IMR-90 (cell line): ENCODE measurements at regions not wholly inside any gene's neighbourhood (a gene's known extent, or its start where the extent isn't known, plus 50 kb on each side); places are given as distances from the start of the nearest gene placed in this dataset.

ENCODE experiments used
- ATAC-seq: fragments of 200-7000 bp; cut with Tn5 transposase; 2 replicates; pipeline ENCODE4 v1.9.1; 2020; ENCODE audit warnings: low read depth, mild to moderate bottlenecking, moderate library complexity
- BruUV-seq: library from RNA; stranded (reverse); fragments of 400-500 nt; replicated peaks from 2 replicates; lab custom pipeline; 2021; lab: Mats Ljungman, UMichigan
- CTCF ChIA-PET: fragments of 300-600 bp; formaldehyde crosslinking; extraction: SDS; loops from one replicate; lab custom pipeline; 2021; ENCODE audit warnings: antibody characterized with exemption; lab: Yijun Ruan, JAX
- POLR2A ChIA-PET: fragments of 300-600 bp; sonication (Branson Sonifier 250); formaldehyde crosslinking; loops from one replicate; lab custom pipeline; 2022; ENCODE audit warnings: antibody characterized with exemption; ENCODE audit not compliant: unreplicated experiment; lab: Charles Lee
- DNase-seq: peaks from one replicate; pipeline ENCODE4 v3.0.0; 2013
- H2AFZ ChIP-seq: replicated peaks from 2 replicates; pipeline ENCODE3; 2013; ENCODE audit warnings: low read length, mild to moderate bottlenecking; ENCODE audit not compliant: poor library complexity
- H2AK5ac ChIP-seq: 2 replicates; pipeline ENCODE4 v1.6.1; 2013; ENCODE audit warnings: low read depth, low read length, inconsistent platforms
- H2AK9ac ChIP-seq: replicated peaks from 2 replicates; pipeline ENCODE3; 2013; ENCODE audit warnings: mild to moderate bottlenecking, low read depth, low read length, moderate library complexity; ENCODE audit not compliant: poor library complexity
- H2BK120ac ChIP-seq: 2 replicates; pipeline ENCODE4 v1.6.1; 2013; ENCODE audit warnings: low read depth, low read length, inconsistent platforms
- H2BK15ac ChIP-seq: 3 replicates; pipeline ENCODE4 v1.6.1; 2013; ENCODE audit warnings: low read depth, low read length, inconsistent platforms
- H2BK20ac ChIP-seq: 2 replicates; pipeline ENCODE4 v1.6.1; 2013; ENCODE audit warnings: low read depth, mild to moderate bottlenecking, inconsistent platforms, low read length, moderate library complexity
- H2BK5ac ChIP-seq: 2 replicates; pipeline ENCODE4 v1.6.1; 2013; ENCODE audit warnings: mild to moderate bottlenecking, low read depth, low read length, inconsistent platforms; ENCODE audit not compliant: poor library complexity, severe bottlenecking
- H3K14ac ChIP-seq: replicated peaks from 2 replicates; pipeline ENCODE4 v1.6.1; 2013; ENCODE audit warnings: low read depth, low read length, inconsistent platforms
- H3K18ac ChIP-seq: 2 replicates; pipeline ENCODE4 v1.6.1; 2013; ENCODE audit warnings: low read depth, low read length, control low read depth
- H3K23ac ChIP-seq: 2 replicates; pipeline ENCODE4 v1.6.1; 2013; ENCODE audit warnings: low read depth, low read length, inconsistent platforms
- H3K27ac ChIP-seq: 2 replicates; pipeline ENCODE4 v1.5.1; 2013; ENCODE audit warnings: mild to moderate bottlenecking, control low read depth, low read length; ENCODE audit not compliant: insufficient read depth
- H3K27me3 ChIP-seq: 2 replicates; pipeline ENCODE4 v1.6.1; 2013; ENCODE audit warnings: low read length; ENCODE audit not compliant: control insufficient read depth, insufficient read depth
- H3K36me3 ChIP-seq: 2 replicates; pipeline ENCODE4 v1.6.1; 2013; ENCODE audit warnings: low read length, mixed read lengths; ENCODE audit not compliant: control insufficient read depth, insufficient read depth
- H3K4ac ChIP-seq: 2 replicates; pipeline ENCODE4 v1.6.1; 2013; ENCODE audit warnings: low read depth, low read length, inconsistent platforms
- H3K4me1 ChIP-seq: 2 replicates; pipeline ENCODE4 v1.6.1; 2013; ENCODE audit warnings: low read length, mixed read lengths; ENCODE audit not compliant: control insufficient read depth, insufficient read depth
- H3K4me2 ChIP-seq: 2 replicates; pipeline ENCODE4 v1.6.1; 2013; ENCODE audit warnings: low read depth, mild to moderate bottlenecking, control low read depth, low read length, moderate library complexity
- H3K4me3 ChIP-seq: 2 replicates; pipeline ENCODE4 v1.5.1; 2013; ENCODE audit warnings: low read depth, mild to moderate bottlenecking, control low read depth, low read length, moderate library complexity; ENCODE audit not compliant: insufficient read depth
- H3K56ac ChIP-seq: 2 replicates; pipeline ENCODE4 v1.6.1; 2013; ENCODE audit warnings: low read length, inconsistent platforms; ENCODE audit not compliant: insufficient read depth; ENCODE audit errors: extremely low read depth
- H3K79me1 ChIP-seq, 2 experiments: 2 replicates each; pipeline ENCODE4 v1.6.1; 2013; ENCODE audit warnings: low read length in 2 of 2, inconsistent platforms in 1 of 2, low read depth in 1 of 2
- H3K9ac ChIP-seq: 2 replicates; pipeline ENCODE4 v1.6.1; 2013; ENCODE audit warnings: low read depth, low read length, control low read depth
- H3K9me1 ChIP-seq: 2 replicates; pipeline ENCODE4 v1.6.1; 2013; ENCODE audit warnings: low read length, inconsistent platforms; ENCODE audit not compliant: insufficient read depth
- H3K9me3 ChIP-seq: 2 replicates; pipeline ENCODE4 v1.6.1; 2013; ENCODE audit warnings: low read length; ENCODE audit not compliant: control insufficient read depth, insufficient read depth
- H4K20me1 ChIP-seq: 2 replicates; pipeline ENCODE4 v1.6.1; 2013; ENCODE audit warnings: low read length, inconsistent platforms; ENCODE audit not compliant: insufficient read depth
- H4K5ac ChIP-seq: 2 replicates; pipeline ENCODE4 v1.6.1; 2013; ENCODE audit warnings: mild to moderate bottlenecking, low read depth, low read length, control low read depth
- H4K8ac ChIP-seq, 2 experiments: 2 replicates each; pipeline ENCODE4 v1.6.1; 2013; ENCODE audit warnings: low read depth in 2 of 2, low read length in 2 of 2, control low read depth in 1 of 2, inconsistent platforms in 1 of 2
- H4K91ac ChIP-seq: 2 replicates; pipeline ENCODE4 v1.6.1; 2013; ENCODE audit warnings: low read depth, low read length, inconsistent platforms; ENCODE audit not compliant: insufficient read depth
- CHD1 ChIP-seq: IDR thresholded peaks from 2 replicates; pipeline ENCODE4 v1.6.1; 2012; ENCODE audit warnings: low read depth, low read length, improper control_type of control experiment
- FOS ChIP-seq: fragments of 150-350 bp; IDR thresholded peaks from 2 replicates; pipeline ENCODE4 v1.6.1; 2016; ENCODE audit warnings: low read depth, low read length
- MAFK ChIP-seq: IDR thresholded peaks from 2 replicates; pipeline ENCODE4 v1.6.1; 2012; ENCODE audit warnings: low read depth, low read length, improper control_type of control experiment
- MAZ ChIP-seq: IDR thresholded peaks from 2 replicates; pipeline ENCODE4 v1.6.1; 2012; ENCODE audit warnings: low read depth, mild to moderate bottlenecking, low read length, improper control_type of control experiment, moderate library complexity, borderline replicate concordance
- MXI1 ChIP-seq: IDR thresholded peaks from 2 replicates; pipeline ENCODE4 v1.6.1; 2012; ENCODE audit warnings: low read depth, mild to moderate bottlenecking, low read length, moderate library complexity, borderline replicate concordance
- NFE2L2 ChIP-seq: fragments of 150-350 bp; IDR thresholded peaks from 2 replicates; pipeline ENCODE4 v1.6.1; 2016; ENCODE audit warnings: low read depth, mild to moderate bottlenecking, low read length
- POLR2A ChIP-seq: IDR thresholded peaks from 2 replicates; pipeline ENCODE4 v1.6.1; 2012; ENCODE audit warnings: mild to moderate bottlenecking, low read depth, low read length
- RAD21 ChIP-seq: IDR thresholded peaks from 2 replicates; pipeline ENCODE4 v1.6.1; 2012; ENCODE audit warnings: low read length, improper control_type of control experiment
- RCOR1 ChIP-seq: IDR thresholded peaks from 2 replicates; pipeline ENCODE4 v1.6.1; 2012; ENCODE audit warnings: mild to moderate bottlenecking, low read length, improper control_type of control experiment; ENCODE audit not compliant: insufficient replicate concordance
- RFX5 ChIP-seq: IDR thresholded peaks from 2 replicates; pipeline ENCODE4 v1.8.0; 2012; ENCODE audit warnings: low read depth, mild to moderate bottlenecking, low read length, moderate library complexity
- SMC3 ChIP-seq: fragments of 150-350 bp; IDR thresholded peaks from 2 replicates; pipeline ENCODE4 v1.6.1; 2016; ENCODE audit warnings: low read depth, mild to moderate bottlenecking, antibody characterized with exemption, low read length, moderate library complexity
- dilution Hi-C: fragments of 300-500 bp; cut with HindIII; formaldehyde crosslinking; loops from one replicate; pipeline ENCODE4 v1.14.3; 2018; ENCODE audit warnings: low sequenced_read_pairs; ENCODE audit not compliant: unreplicated experiment
- in situ Hi-C: fragments of 300-500 bp; cut with MboI; formaldehyde crosslinking; loops from 3 replicates; pipeline ENCODE4 v1.14.3; 2019; ENCODE audit warnings: low sequenced_read_pairs, inconsistent platforms, mixed read lengths
- intact Hi-C: fragments of 100-400 bp; cut with micrococcal nuclease; formaldehyde crosslinking; loops from 2 replicates; pipeline ENCODE4 v1.10.0; 2022
- TF ChIP-seq, protein P1 (sequence below): fragments of 150-350 bp; IDR thresholded peaks from 2 replicates; pipeline ENCODE4 v1.6.1; 2017; ENCODE audit warnings: mild to moderate bottlenecking, antibody characterized with exemption, low read length, low read depth
- TF ChIP-seq, protein P2 (sequence below): conservative IDR thresholded peaks from 2 replicates; pipeline ENCODE4 v1.5.1; 2012; ENCODE audit warnings: mild to moderate bottlenecking, low read depth, low read length, improper control_type of control experiment

DNA sequence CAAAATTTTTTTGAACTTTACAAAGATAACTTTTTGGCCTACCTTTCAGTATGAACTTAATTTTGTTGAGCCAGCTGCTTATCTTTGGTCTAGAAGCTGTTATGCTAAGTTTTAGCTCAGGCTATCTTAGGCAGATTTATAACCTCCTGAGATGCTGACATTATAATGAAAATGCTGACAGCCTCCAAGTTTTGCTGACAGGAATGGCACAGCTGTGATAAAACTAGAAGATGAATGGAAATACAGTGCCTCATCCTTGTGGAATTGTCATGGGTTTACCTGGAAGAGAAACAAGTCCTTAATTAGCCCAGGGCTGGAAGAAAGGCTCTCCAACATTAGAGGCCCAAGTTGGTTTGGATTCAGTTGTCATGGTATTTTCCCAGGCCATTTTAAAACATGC is 123.3 kb downstream of the OXSM start:
- in situ Hi-C loops (no loop called here), dilution Hi-C loops (no loop called here)
- BruUV-seq, result no TSS peak

More for the DNA sequence above, 123.3 kb downstream of the OXSM start:
- Histone ChIP-seq H3K9me3 (no peaks in the 10 kb centered on the region), H2BK20ac (no peak overlapping the region), H3K56ac (no peak overlapping the region), H3K9ac (no peak overlapping the region), H3K27me3 (no peaks in the 10 kb centered on the region), H2AK5ac (no peak overlapping the region), H2BK15ac (no peak overlapping the region), H4K8ac (no peak overlapping the region), H2BK5ac (no peak overlapping the region), H3K18ac (no peak overlapping the region), H3K79me1 (no peaks in the 10 kb centered on the region), H4K91ac (no peak overlapping the region), H2AK9ac (no peak overlapping the region), H4K5ac (no peak overlapping the region), H2AFZ (no peak overlapping the region), H3K4me1 (no peaks in the 10 kb centered on the region), H3K27ac (no peak overlapping the region), H3K9me1 (no peaks in the 10 kb centered on the region), H3K14ac (no peak overlapping the region), H3K4me3 (no peak overlapping the region), H2BK120ac (no peak overlapping the region), H4K20me1 (no peaks in the 10 kb centered on the region), H3K4me2 (no peak overlapping the region), H3K36me3 (no peaks in the 10 kb centered on the region), H3K23ac (no peak overlapping the region), H3K4ac (no peak overlapping the region)
- POLR2A ChIA-PET, result no interaction called here
- DNase-seq (no peak), ATAC-seq (no peak)
- CTCF ChIA-PET, result no interaction called here
- TF ChIP-seq CHD1 (no peak), FOS (no peak), MAFK (no peak), SMC3 (no peak), RFX5 (no peak), RAD21 (no peak), MXI1 (no peak), RCOR1 (no peak), MAZ (no peak), POLR2A (no peak), NFE2L2 (no peak)
- TF ChIP-seq, protein P1, sequence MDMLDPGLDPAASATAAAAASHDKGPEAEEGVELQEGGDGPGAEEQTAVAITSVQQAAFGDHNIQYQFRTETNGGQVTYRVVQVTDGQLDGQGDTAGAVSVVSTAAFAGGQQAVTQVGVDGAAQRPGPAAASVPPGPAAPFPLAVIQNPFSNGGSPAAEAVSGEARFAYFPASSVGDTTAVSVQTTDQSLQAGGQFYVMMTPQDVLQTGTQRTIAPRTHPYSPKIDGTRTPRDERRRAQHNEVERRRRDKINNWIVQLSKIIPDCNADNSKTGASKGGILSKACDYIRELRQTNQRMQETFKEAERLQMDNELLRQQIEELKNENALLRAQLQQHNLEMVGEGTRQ, result no peak
- TF ChIP-seq, protein P2, sequence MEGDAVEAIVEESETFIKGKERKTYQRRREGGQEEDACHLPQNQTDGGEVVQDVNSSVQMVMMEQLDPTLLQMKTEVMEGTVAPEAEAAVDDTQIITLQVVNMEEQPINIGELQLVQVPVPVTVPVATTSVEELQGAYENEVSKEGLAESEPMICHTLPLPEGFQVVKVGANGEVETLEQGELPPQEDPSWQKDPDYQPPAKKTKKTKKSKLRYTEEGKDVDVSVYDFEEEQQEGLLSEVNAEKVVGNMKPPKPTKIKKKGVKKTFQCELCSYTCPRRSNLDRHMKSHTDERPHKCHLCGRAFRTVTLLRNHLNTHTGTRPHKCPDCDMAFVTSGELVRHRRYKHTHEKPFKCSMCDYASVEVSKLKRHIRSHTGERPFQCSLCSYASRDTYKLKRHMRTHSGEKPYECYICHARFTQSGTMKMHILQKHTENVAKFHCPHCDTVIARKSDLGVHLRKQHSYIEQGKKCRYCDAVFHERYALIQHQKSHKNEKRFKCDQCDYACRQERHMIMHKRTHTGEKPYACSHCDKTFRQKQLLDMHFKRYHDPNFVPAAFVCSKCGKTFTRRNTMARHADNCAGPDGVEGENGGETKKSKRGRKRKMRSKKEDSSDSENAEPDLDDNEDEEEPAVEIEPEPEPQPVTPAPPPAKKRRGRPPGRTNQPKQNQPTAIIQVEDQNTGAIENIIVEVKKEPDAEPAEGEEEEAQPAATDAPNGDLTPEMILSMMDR, result no peak
- intact Hi-C loops, result no loop called here
